GM19324 (cell line): ENCODE measurements at regions not wholly inside any gene's neighbourhood (a gene's known extent, or its start where the extent isn't known, plus 50 kb on each side); places are given as distances from the start of the nearest gene placed in this dataset.

Source experiments
- ATAC-seq: cut with Tn5 transposase; IDR thresholded peaks from one replicate; pipeline ENCODE4 v1.9.1; 2021; ENCODE audit warnings: mild to moderate bottlenecking, moderate library complexity; ENCODE audit not compliant: unreplicated experiment, low FRiP score

DNA sequence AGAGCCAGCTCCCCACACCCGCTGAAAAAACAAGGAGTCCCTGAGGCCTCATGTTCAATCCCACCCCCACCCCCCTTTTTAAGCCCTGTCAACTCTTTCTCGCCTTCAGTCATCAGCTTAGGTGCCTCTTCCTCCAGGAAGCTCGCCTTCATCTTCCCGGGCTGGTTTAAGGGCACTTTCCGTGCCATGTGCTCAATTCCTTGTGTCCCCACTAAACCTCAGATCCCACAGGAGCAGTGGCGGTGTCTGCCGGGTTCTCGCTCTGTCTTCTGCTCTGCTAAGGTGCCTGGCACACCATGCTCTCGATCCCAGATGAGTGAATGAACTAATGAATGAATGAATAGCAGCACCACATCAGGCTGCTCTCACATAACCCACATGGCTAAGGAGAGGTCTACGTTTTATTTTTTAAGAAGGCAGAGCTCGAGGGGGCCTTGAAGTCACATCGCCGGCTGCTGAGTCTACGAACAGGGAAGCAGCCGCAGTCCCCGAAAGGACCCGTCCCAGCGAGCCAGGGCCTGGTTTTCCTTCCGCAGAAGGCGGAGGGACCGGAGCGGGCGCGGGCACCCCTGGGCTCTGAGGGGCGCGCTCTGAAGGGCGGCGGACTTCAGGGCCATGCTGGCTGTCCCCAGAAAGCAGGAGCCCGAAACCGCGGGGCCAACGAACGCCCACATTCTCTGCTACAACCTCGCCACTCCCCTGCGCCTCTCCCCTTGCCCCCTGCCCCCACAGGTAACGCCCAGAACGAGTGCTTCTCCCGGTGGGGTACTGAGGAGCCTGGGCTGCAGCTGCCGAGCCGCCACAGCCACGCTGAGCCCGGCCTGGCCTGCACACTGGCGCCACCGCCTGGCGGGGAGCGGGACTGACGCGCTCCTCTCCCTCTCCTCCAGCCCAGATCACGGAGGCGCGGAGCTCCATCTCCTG lies 73.4 kb upstream of the KCNMA1 start:
- ATAC-seq, result peak; percentile 83

DNA sequence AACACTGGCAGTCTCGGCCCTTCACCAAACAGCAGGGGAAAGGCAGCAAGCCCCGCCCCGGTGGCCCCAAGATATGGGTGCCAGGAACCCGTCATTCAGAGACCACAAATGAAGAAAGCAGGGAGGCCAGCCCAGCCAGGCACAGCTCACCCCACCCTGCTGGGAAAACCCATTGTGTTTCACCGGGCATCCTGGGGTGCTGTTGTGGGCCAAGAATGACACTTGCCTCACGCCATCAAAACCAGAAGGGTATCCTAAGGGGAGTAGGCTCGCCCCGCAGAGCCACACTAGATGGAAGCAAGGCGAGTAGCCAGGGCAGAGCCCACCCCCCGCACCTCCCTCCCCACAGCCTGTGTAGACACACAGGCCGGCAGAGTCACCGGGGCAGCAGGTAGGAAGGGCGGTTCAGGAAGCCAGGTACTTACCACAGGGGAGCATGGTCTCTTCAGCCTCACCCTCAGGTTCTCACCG lies 72.5 kb upstream of the KCNMA1 start:
- ATAC-seq, result no peak

DNA sequence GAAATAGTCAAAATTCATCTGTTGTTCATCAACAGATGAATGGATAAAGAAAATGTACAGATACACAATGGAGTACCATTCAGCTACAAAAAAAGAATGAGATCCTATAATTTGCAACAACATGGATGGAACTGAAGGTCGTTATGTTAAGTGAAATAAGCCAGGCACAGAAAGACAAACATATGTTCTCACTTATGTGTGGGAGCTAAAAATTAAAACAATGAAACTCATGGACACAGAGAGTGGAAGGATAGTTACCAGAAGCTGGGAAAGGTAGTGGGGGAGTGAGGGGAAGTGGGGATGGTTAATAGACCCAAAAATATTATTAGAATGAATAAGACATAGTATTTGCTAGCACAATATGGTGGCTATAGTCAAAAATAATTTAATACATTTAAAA lies 70.0 kb upstream of the KCNMA1 start:
- ATAC-seq, result no peak

DNA sequence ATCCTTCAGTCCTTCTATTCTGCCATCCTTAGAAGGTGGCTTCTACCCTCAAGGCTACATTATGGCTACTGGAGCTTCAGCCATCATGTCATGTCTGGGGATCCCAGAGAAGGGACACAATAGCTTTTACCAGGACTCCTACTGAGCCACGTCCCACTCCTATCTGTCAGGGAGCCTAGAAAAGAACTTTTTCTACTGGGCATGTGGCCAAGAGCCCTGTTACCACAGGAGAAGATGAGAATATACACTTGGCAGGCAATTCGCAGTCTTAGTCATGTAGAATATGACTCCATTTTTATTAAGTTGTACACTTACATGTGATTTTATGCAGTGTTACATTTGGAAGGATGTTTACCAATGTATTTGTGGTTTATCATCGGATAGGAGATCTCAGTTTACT lies 64.6 kb upstream of the KCNMA1 start:
- ATAC-seq, result no peak

DNA sequence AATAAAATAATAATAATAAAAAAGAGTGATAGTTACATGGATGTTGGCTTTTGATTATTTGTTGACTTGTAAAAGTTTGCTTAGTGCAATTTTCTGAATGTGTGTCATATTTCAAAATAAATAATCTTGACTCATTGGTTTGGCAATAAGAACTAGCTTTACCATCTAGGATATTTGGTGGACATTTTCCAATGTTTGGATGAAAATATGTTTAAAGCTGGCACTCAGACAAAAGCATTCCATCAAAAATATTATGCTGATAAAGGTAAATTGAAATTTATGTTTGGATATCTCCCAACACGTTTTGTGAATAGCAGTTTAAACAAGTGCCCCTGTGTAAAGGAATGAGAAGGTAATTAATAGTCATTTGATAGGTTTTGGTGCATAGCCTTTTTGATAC lies 62.5 kb upstream of the KCNMA1 start:
- ATAC-seq, result no peak

DNA sequence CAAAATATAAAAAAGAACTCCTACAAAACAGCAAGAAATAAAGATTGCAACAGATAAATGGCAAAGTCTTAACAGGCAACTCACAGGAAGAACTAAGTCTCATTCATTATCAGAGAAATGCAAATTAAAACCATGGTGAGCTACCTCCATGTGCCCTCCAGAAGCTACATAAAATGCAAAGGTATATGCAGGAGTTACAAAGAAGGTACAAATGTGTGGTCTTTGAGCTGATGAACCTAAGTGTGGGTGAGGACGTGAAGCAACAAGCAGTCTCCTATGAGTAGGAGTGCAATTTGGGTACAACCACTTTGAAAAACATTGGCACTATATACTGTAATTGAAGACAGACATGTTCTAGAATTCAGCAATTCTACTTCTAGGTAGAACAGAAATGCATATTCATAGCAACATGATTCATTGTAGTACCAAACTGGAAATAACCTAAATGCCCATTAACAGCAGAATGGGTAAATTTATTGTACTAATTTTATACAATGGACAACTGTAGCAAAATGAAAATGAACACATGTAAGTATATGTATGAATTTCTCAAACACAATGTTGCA lies 61.6 kb upstream of the KCNMA1 start:
- ATAC-seq, result no peak

DNA sequence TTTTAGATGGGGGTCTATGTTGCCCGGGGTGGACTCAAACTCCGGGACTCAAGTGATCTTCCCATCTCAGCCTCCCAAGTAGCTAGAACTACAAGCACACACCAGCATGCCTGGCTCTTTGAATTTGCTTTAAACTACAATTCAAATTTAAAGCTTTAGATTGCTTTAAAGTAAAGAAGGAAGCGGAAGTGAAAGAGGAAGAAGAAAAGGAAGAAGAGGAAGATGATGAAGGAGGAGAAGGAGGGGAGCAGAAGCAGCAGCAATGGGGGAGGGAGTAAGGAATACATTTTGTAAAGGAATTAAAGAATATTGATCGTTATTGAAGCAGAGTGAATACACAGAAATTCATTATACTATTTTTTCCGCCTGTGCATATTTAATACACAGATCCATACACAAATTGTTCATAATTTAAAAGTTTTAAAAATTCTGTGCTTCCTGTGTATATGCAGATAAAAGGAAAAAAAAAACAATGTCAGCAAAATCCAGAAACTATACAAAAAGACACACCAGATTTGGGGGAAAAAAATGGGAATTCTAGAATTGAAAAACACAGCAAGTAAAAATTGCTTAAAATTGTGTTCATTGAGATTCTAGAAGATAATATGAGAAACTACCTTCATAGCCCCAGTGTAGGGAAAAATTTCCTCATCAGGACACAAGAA lies 60.8 kb upstream of the KCNMA1 start:
- no peak for ATAC-seq

DNA sequence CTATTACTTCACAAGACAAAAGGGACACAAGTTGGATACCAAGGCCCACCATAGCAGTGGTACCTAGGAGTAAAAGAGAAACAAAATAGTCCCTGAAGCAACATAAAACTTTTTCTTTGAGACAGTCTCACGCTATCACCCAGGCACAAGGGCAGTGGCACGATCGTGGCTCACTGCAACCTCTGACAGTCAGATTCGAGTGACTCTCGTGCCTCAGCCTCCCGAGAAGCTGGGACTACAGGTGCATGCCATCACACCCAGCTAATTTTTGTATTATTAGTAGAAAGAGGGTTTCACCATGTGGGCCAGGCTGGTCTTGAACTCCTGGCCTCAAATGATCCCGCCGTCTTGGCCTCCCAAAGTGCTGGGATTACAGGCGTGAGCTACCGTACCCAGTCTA lies 59.0 kb upstream of the KCNMA1 start:
- no peak for ATAC-seq

DNA sequence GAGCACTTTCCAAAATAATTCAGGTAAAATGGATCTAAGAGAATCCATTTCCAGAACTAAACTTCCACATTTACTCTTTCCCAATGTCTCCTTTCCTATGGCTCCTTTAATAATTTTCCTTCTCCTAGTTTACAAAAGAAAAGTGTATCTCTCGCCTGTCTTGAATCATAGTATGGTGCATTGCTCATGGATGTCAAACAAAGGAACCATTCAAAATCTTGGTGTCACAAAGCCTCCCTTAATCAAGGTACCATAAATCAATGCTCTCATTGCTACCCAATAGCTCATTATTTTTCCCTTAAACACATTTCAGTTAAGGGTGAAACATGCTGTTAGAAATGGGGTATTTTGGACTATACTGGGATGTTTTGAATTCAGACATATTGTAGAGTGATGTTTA lies 57.6 kb upstream of the KCNMA1 start:
- no peak for ATAC-seq

DNA sequence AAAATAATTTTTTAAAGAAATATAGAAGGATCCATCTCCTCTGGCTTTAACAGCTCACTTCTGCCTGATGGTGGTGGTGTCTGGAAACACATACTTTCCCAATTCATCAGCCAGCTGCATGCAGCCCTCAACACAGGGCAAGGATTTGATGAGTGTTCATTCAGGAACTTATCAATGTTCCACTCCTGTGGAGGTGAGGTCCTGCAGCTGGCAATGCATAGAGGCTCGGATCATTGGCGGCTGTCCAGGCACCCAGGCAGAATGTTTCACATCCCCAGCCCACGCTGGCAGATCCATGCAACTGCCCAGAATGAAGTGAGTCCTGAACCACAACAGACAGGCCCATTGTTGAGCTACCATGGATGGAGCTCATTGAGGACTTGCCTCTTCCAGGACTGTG lies 55.2 kb upstream of the KCNMA1 start:
- ATAC-seq, result no peak

DNA sequence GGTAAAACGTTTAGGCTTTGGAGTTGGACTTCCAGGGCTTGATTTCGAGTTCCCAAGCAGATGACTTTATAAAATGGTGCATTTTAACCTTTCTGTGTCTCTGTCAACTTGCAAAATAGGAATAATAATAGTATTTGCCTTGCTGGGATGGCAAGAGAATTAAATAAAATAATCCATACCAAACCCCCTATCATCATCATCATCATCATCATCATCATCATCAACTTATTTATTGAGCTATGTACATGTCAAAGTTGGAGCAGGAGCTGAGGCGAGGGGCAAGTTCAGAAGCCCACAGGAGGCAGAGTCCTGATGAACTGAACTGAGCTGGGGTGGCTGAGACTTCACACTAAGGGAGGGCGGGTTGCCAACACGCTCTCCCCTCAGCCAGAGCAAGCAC lies 51.7 kb upstream of the KCNMA1 start:
- no peak for ATAC-seq

DNA sequence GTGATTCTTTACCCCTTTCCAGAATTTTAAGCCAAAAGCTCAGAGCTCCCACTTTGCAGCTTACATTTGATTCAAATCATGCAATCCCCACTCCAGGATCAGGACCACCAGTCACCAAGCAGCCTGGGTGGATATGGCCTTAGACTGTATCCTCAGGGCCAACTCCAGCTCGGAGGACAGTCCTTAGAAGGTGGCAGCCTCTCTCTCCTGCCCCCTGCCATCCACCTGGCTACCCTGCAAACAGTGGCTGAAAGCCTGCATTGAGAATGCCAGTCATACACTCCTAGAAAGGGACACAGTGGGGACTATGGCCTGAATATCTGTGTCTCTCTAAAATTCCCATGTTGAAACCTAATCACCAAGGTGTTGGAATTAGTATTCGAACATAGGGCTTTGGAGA lies 50.0 kb upstream of the KCNMA1 start:
- ATAC-seq, result no peak
